AG10803 (cell line): ENCODE measurements at regions not wholly inside any gene's neighbourhood (a gene's known extent, or its start where the extent isn't known, plus 50 kb on each side); places are given as distances from the start of the nearest gene placed in this dataset.

Experiments used
- DNase-seq: peaks from one replicate; pipeline ENCODE4 v3.0.0; 2010; ENCODE audit warnings: low read depth
- H3K4me3 ChIP-seq: 2 replicates; pipeline ENCODE4 v1.5.1; 2011; ENCODE audit warnings: mild to moderate bottlenecking, low read length, control low read depth
- TF ChIP-seq, protein P1 (sequence below): conservative IDR thresholded peaks from 2 replicates; pipeline ENCODE4 v1.5.1; 2011; ENCODE audit warnings: mild to moderate bottlenecking, low read length, control low read depth, inconsistent platforms

DNA sequence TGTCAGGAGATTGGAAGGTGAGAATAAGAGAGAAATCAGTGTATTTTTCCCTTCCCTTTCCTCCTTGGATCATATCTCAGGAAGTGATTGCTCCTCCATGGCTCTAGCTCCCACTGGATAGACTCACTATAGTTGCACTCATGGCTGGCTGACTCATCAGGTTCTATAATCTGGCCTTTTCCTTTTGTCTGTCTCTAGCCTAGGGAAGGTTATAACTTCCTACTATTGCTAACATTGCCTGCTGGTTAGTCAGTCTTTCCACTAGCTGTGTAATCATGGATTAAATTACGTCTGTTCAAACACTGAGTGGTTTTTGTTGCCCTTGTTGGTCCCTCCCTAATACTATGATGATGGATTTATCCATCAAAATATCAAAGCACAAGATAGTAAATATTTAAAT lies 195.5 kb upstream of the VEGFC start:
- DNase-seq = peak; percentile 90

DNA sequence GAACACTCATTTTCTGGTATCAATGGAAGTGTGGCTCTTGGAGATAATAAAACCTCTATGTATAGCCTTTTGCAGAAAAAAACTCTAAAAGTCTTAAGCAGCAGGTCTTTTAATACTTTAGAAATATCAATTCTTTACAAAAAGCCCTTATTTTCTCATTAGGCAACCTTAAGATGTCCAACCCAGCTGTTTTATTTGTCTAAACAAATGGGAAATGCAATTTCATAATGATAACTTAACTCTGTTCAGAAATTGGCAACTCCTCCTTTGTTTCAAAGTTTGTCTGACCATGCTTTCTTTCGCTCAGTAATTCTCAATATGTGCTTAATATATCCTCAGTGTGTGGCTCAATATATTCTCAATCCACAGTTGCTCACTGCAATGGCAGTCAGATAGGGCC lies 196.5 kb upstream of the VEGFC start:
- H3K4me3 ChIP-seq = no peak overlapping the region
- DNase-seq = no peak
- TF ChIP-seq, protein P1, sequence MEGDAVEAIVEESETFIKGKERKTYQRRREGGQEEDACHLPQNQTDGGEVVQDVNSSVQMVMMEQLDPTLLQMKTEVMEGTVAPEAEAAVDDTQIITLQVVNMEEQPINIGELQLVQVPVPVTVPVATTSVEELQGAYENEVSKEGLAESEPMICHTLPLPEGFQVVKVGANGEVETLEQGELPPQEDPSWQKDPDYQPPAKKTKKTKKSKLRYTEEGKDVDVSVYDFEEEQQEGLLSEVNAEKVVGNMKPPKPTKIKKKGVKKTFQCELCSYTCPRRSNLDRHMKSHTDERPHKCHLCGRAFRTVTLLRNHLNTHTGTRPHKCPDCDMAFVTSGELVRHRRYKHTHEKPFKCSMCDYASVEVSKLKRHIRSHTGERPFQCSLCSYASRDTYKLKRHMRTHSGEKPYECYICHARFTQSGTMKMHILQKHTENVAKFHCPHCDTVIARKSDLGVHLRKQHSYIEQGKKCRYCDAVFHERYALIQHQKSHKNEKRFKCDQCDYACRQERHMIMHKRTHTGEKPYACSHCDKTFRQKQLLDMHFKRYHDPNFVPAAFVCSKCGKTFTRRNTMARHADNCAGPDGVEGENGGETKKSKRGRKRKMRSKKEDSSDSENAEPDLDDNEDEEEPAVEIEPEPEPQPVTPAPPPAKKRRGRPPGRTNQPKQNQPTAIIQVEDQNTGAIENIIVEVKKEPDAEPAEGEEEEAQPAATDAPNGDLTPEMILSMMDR = no peak

More for the DNA sequence above, 195.5 kb upstream of the VEGFC start:
- TF ChIP-seq, protein P1 = peak; percentile 16; the same call in 1 of the 2 replicates
- H3K4me3 ChIP-seq = no peak overlapping the region

DNA sequence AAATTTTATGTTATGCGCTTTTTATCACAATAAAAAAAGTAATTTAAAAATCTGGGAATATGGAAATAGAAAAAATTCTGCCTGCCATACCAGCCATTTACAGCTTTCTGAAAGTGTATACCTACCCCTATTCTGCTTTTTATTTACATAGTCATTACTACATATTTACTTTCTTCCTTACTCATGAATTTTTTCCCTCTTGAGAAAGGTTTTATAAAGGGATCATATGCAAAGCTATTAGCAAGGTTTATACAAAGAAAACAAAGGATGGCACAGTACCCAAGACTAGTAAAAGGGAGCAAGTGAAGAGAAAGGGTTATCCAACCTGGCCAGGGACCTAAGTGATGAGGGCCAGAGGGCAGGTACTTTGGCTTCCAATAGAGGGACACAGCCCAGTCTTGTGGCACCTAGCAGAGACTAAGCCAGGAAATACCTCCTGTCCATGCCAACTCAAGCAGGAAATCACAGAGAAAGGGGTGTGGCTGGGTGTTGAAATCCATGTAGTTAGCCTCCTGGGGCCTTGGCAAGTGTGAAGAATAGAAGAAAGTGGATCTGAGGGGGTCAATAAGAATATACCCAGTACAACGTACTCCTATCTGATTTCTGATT lies 207.3 kb upstream of the VEGFC start:
- no peak overlapping the region for H3K4me3 ChIP-seq
- TF ChIP-seq, protein P1 = no peak
- no peak for DNase-seq

DNA sequence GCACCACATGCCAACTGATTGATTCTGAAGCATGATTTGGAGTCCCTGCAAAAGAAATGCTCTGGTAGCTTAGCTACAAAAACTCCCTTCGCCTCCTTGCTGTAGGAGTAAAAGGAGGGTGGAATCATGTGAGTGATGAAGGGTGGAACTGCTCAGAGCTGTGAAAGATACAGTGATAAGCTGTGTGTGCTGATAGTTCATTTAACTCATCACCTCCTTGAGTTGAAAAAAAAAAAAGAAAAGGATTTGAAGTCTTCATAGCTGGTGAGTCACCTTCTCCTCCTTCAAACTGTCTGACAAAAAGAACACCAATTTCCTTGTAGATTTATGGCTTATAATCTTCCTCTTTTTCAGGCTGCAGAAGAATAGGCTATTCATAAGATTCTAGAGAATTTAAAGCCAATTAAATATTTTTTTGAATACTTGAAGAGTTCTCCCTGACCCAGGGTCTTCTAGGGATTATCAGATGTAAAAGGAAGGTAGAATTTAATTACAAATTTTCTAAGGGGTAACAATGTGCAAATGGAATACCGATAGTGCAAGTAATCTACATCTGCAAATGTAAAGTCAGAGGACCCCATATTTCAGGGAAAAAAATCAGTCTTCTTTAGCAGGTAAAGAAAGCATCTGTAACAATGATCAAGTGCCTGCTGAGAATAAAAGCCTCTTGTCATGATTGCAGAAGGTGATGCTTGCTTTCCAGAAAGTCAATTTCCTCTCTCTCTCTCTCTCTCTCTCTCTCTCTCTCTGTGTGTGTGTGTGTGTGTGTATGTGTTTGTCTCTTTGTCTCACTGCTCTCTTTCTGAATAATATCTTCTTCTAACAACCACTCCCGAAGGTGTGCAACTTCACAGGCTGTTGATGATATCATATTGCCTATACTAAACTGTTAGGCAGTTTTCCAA lies 208.8 kb upstream of the VEGFC start:
- DNase-seq = peak; percentile 35
- no peak overlapping the region for H3K4me3 ChIP-seq
- TF ChIP-seq, protein P1 = no peak

DNA sequence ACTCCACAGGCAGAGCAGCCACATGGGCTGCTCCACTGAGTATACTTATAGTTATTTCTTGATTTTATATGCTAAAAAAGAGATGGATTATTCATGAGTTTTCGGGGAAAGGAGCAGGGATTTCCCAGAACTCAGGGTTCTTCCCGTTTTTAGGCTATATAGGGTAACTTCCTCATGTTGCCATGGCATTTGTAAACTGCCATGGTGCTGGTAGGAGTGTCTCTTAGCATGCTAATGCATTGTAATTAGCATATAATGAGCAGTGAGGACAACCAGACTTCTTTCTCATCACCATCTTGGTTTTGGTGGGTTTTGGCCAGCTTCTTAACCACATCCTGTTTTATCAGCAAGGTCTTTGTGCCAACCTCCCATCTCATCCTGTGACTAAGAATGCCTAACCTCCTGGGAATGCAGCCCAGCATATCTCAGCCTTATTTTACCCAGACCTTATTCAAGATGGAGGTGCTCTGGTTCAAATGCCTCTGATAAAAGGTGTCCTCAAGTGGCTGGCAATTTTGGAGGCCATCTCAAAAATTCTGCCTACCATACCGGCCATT lies 213.0 kb upstream of the VEGFC start:
- peak; percentile 89 for DNase-seq
- TF ChIP-seq, protein P1 = no peak

DNA sequence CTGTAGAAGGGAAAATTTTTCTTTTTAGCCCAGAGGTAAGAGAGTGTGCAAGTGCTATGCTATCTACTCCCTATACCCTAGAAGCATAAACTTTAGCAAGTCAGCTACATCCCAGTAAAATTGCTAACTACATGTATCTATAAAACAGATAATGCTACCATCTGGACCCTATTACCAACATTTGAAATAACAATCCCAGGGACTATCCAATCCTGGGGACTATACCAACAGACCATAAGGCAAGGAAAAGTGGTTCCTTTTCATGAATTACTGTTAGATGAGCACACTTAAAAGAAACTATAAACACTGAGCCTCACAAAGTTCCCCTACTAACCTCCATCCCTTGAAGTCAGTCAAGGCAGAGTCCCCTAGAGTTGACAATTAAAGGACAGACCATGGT lies 213.6 kb upstream of the VEGFC start:
- peak; percentile 9 for DNase-seq
- H3K4me3 ChIP-seq = no peak overlapping the region
- TF ChIP-seq, protein P1 = no peak

More for the DNA sequence above, 213.0 kb upstream of the VEGFC start:
- H3K4me3 ChIP-seq = no peak overlapping the region
